A673 (cell line): ENCODE measurements at regions not wholly inside any gene's neighbourhood (a gene's known extent, or its start where the extent isn't known, plus 50 kb on each side); places are given as distances from the start of the nearest gene placed in this dataset.

Experiments used
- BruUV-seq: library from RNA; stranded (reverse); fragments of 400-500 nt; replicated peaks from 2 replicates; lab custom pipeline; 2021; lab: Mats Ljungman, UMichigan
- CTCF ChIA-PET: fragments of 300-600 bp; sonication (Branson Sonifier 250); formaldehyde crosslinking; loops from one replicate; lab custom pipeline; 2022; ENCODE audit warnings: antibody characterized with exemption; lab: Charles Lee
- POLR2A ChIA-PET: fragments of 300-600 bp; sonication (Branson Sonifier 250); formaldehyde crosslinking; loops from one replicate; lab custom pipeline; 2022; ENCODE audit warnings: antibody characterized with exemption; ENCODE audit not compliant: low non-redundant PET; lab: Charles Lee
- DNase-seq: peaks from one replicate; pipeline ENCODE4 v3.0.0-alpha.2; 2015; ENCODE audit warnings: low spot score
- H3K27ac ChIP-seq: fragments of 200-600 bp; sonication (generic); 2 replicates; pipeline ENCODE4 v1.5.1; 2016; ENCODE audit warnings: mixed run types, low read depth, mild to moderate bottlenecking, mixed read lengths, antibody characterized with exemption, low read length; ENCODE audit not compliant: poor library complexity, severe bottlenecking
- H3K27me3 ChIP-seq: fragments of 200-600 bp; sonication (generic); replicated peaks from 2 replicates; pipeline ENCODE4 v1.6.1; 2017; ENCODE audit warnings: mixed run types, low read depth, mild to moderate bottlenecking, mixed read lengths, antibody characterized with exemption, low read length; ENCODE audit not compliant: insufficient read depth, poor library complexity
- H3K36me3 ChIP-seq: fragments of 200-600 bp; sonication (generic); 2 replicates; pipeline ENCODE4 v1.6.1; 2016; ENCODE audit warnings: mixed run types, mild to moderate bottlenecking, mixed read lengths, antibody characterized with exemption, low read length; ENCODE audit not compliant: insufficient read depth, poor library complexity, severe bottlenecking
- H3K4me1 ChIP-seq: fragments of 200-600 bp; sonication (generic); 2 replicates; pipeline ENCODE4 v1.6.1; 2017; ENCODE audit warnings: mixed run types, mild to moderate bottlenecking, mixed read lengths, antibody characterized with exemption, low read length; ENCODE audit not compliant: insufficient read depth, poor library complexity, severe bottlenecking
- H3K4me3 ChIP-seq: fragments of 200-600 bp; sonication (generic); 2 replicates; pipeline ENCODE4 v1.5.1; 2016; ENCODE audit warnings: low read depth, mixed run types, mild to moderate bottlenecking, mixed read lengths, low read length; ENCODE audit not compliant: poor library complexity, severe bottlenecking
- H3K9me3 ChIP-seq: fragments of 200-600 bp; sonication (generic); 2 replicates; pipeline ENCODE4 v1.6.1; 2016; ENCODE audit warnings: mixed run types, low read depth, mild to moderate bottlenecking, mixed read lengths, antibody characterized with exemption, low read length; ENCODE audit not compliant: poor library complexity, severe bottlenecking
- CTCF ChIP-seq: fragments of 300-800, 200-600 bp; sonication (generic); conservative IDR thresholded peaks from 2 replicates; pipeline ENCODE4 v1.5.1; 2017; ENCODE audit warnings: low read depth, mild to moderate bottlenecking, antibody characterized with exemption, low read length, moderate library complexity, mixed read lengths
- EZH2 ChIP-seq: fragments of 200-600 bp; sonication (generic); IDR thresholded peaks from 2 replicates; pipeline ENCODE4 v1.6.1; 2017; ENCODE audit warnings: borderline replicate concordance, low read depth, mild to moderate bottlenecking, mixed read lengths, antibody characterized with exemption, low read length; ENCODE audit not compliant: poor library complexity, severe bottlenecking
- intact Hi-C: fragments of 100-400 bp; cut with micrococcal nuclease; formaldehyde crosslinking; loops from one replicate; pipeline ENCODE4 v1.10.0; 2022; ENCODE audit not compliant: unreplicated experiment

- CTCF ChIA-PET, result no interaction called here
- no TSS peak for BruUV-seq
Measured at GRCh38 chr5:33162057-33162456, 278.7 kb upstream of the TARS1 start.

GRCh38 chr5:33166522-33166921 is 274.2 kb upstream of the TARS1 start:
- no peaks in the 10 kb centered on the region for H3K36me3 ChIP-seq
- ChIA-PET CTCF (no interaction called here), POLR2A (no interaction called here)
- H3K27ac ChIP-seq, result no peak overlapping the region
- H3K4me1 ChIP-seq, result no peaks in the 10 kb centered on the region
- peaks cover 22% of the 10 kb centered on the region for H3K9me3 ChIP-seq
- no peaks in the 10 kb centered on the region for H3K27me3 ChIP-seq
- TF ChIP-seq EZH2 (no peak), CTCF (no peak)
- H3K4me3 ChIP-seq, result no peak overlapping the region
- intact Hi-C loops, result no loop called here
- no TSS peak for BruUV-seq
- peak; percentile 10 for DNase-seq

More at GRCh38 chr5:33162057-33162456, 278.7 kb upstream of the TARS1 start:
- H3K27ac ChIP-seq, result no peak overlapping the region
- no peaks in the 10 kb centered on the region for H3K4me1 ChIP-seq
- no peak overlapping the region for H3K4me3 ChIP-seq
- DNase-seq, result no peak
- no peaks in the 10 kb centered on the region for H3K9me3 ChIP-seq
- no peaks in the 10 kb centered on the region for H3K36me3 ChIP-seq
- POLR2A ChIA-PET, result no interaction called here
- intact Hi-C loops, result no loop called here
- TF ChIP-seq EZH2 (no peak), CTCF (no peak)
- no peaks in the 10 kb centered on the region for H3K27me3 ChIP-seq

- intact Hi-C loops, result no loop called here
- Histone ChIP-seq H3K4me3 (no peak overlapping the region), H3K27me3 (no peaks in the 10 kb centered on the region), H3K36me3 (no peaks in the 10 kb centered on the region), H3K4me1 (no peaks in the 10 kb centered on the region), H3K27ac (no peak overlapping the region), H3K9me3 (peaks cover 22% of the 10 kb centered on the region)
- POLR2A ChIA-PET, result no interaction called here
- DNase-seq, result no peak
- CTCF ChIA-PET, result no interaction called here
- TF ChIP-seq CTCF, result no peak
- no peak for TF ChIP-seq EZH2
- BruUV-seq, result no TSS peak
Measured at GRCh38 chr5:33166948-33167347, 273.8 kb upstream of the TARS1 start.
